Stomach (tissue), 4 donors: ENCODE measurements at regions not wholly inside any gene's neighbourhood (a gene's known extent, or its start where the extent isn't known, plus 50 kb on each side); places are given as distances from the start of the nearest gene placed in this dataset.

Experiments
- EP300 ChIP-seq: sonication (generic); formaldehyde crosslinking; IDR thresholded peaks from one replicate; pipeline ENCODE4 v1.6.1; 2017; ENCODE audit warnings: antibody characterized with exemption
- POLR2A ChIP-seq, 4 donors: fragments of 450-650 bp; IDR thresholded peaks; one replicate each; pipeline ENCODE4 v1.6.1; 2016; ENCODE audit warnings: antibody characterized with exemption in 4 of 4, control low read depth in 2 of 4, mild to moderate bottlenecking in 1 of 4, moderate library complexity in 1 of 4
- POLR2AphosphoS5 ChIP-seq, 3 donors: sonication (generic); formaldehyde crosslinking; IDR thresholded peaks; one replicate each; pipeline ENCODE4 v1.6.1; 2016; ENCODE audit warnings: antibody characterized with exemption in 3 of 3
- TF ChIP-seq, protein P1 (sequence below), 7 experiments: fragments of 450-650 bp in 4 of 7; fragments of 200-600 bp in 3 of 7; sonication (generic) in 3 of 7; IDR thresholded peaks; one replicate each; pipeline ENCODE4 v1.5.1; 2016 to 2019; ENCODE audit warnings: antibody characterized with exemption in 7 of 7, control low read depth in 2 of 7, mild to moderate bottlenecking in 1 of 7

GRCh38 chr5:130286971-130287370 lies 382.7 kb downstream of the CHSY3 start:
- TF ChIP-seq, protein P1, sequence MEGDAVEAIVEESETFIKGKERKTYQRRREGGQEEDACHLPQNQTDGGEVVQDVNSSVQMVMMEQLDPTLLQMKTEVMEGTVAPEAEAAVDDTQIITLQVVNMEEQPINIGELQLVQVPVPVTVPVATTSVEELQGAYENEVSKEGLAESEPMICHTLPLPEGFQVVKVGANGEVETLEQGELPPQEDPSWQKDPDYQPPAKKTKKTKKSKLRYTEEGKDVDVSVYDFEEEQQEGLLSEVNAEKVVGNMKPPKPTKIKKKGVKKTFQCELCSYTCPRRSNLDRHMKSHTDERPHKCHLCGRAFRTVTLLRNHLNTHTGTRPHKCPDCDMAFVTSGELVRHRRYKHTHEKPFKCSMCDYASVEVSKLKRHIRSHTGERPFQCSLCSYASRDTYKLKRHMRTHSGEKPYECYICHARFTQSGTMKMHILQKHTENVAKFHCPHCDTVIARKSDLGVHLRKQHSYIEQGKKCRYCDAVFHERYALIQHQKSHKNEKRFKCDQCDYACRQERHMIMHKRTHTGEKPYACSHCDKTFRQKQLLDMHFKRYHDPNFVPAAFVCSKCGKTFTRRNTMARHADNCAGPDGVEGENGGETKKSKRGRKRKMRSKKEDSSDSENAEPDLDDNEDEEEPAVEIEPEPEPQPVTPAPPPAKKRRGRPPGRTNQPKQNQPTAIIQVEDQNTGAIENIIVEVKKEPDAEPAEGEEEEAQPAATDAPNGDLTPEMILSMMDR (IDR thresholded peaks at IDR 0.05) = no peak
- TF ChIP-seq EP300 = no peak
- no peak for TF ChIP-seq POLR2AphosphoS5 (IDR thresholded peaks at IDR 0.05)
- TF ChIP-seq POLR2A (IDR thresholded peaks at IDR 0.05) = no peak
